Adrenal gland (tissue), 9 donors: ENCODE measurements at regions not wholly inside any gene's neighbourhood (a gene's known extent, or its start where the extent isn't known, plus 50 kb on each side); places are given as distances from the start of the nearest gene placed in this dataset.

ENCODE experiments used
- DNase-seq, 7 donors: peaks; one replicate each; pipeline ENCODE4 v3.0.0-alpha.2; 2019 to 2020
- H3K27ac ChIP-seq, 5 donors: fragments of 200-600 bp; sonication (generic) in 4 of 5; 1 replicate in 3 of 5; 2 replicates in 2 of 5; pipeline versions ENCODE4 v1.5.1 to v1.8.0; 2016 to 2020; ENCODE audit warnings: mild to moderate bottlenecking in 1 of 5
- H3K27me3 ChIP-seq: fragments of 200-600 bp; 2 replicates; pipeline ENCODE4 v1.8.0; 2021
- H3K36me3 ChIP-seq, 2 donors: fragments of 200-600 bp; replicated peaks in 1 of 2; 1 replicate in 1 of 2; 2 replicates in 1 of 2; pipeline versions ENCODE4 v1.5.1 to v1.8.0; 2018 to 2022
- H3K4me1 ChIP-seq, 2 donors: fragments of 200-600 bp; replicated peaks in 1 of 2; 1 replicate in 1 of 2; 2 replicates in 1 of 2; pipeline versions ENCODE4 v1.5.1 to v1.8.0; 2018 to 2021
- H3K4me3 ChIP-seq, 4 donors: fragments of 200-600 bp; sonication (generic) in 3 of 4; one replicate each; pipeline ENCODE4 v1.5.1; 2016 to 2018
- H3K9me3 ChIP-seq, 3 donors: fragments of 200-600 bp; sonication (generic) in 1 of 3; replicated peaks in 1 of 3; 1 replicate in 2 of 3; 2 replicates in 1 of 3; pipeline versions ENCODE4 v1.5.1 to v1.8.0; 2016 to 2021
- CTCF ChIP-seq, 6 experiments: fragments of 450-650 bp in 4 of 6; fragments of 200-600 bp in 2 of 6; sonication (generic) in 1 of 6; IDR thresholded peaks; 1 replicate in 5 of 6; 2 replicates in 1 of 6; pipeline versions ENCODE4 v1.5.1 to v1.8.0; 2016 to 2021; ENCODE audit warnings: antibody characterized with exemption in 6 of 6, mild to moderate bottlenecking in 2 of 6, moderate library complexity in 1 of 6
- POLR2A ChIP-seq, 2 donors: fragments of 450-650 bp; IDR thresholded peaks; one replicate each; pipeline ENCODE4 v1.6.1; 2017; ENCODE audit warnings: antibody characterized with exemption in 2 of 2, mild to moderate bottlenecking in 2 of 2, moderate library complexity in 1 of 2
- WGBS, 4 donors: extraction: QIAGEN DNeasy Blood & Tissue Kit in 2 of 4; methylation state at CpG; one replicate each; pipeline versions ENCODE4 v1.1.5 to v1.1.7; 2013 to 2017; 5-methylcytosine and 5-hydroxymethylcytosine counted together
- intact Hi-C, 2 donors: fragments of 100-400 bp; cut with DNase I; formaldehyde crosslinking; loops; one replicate each; pipeline versions ENCODE4 v1.14.1 to v1.15.0; 2022 to 2023
- donor health status: healthy with polysubstance abuse.
- donor health status: Bipolar disorder and iron deficiency.
- donor health status: DM: yes; HTN: yes; CAD: no.
- donor health status: DM: no; HTN: no; CAD: no.
- donor health status: DM: no; HTN: no; CAD: no.

- TF ChIP-seq CTCF (IDR thresholded peaks at IDR 0.05): no peak
- no peak for TF ChIP-seq POLR2A (IDR thresholded peaks at IDR 0.05)
- no peaks in the 10 kb centered on the region for H3K27me3 ChIP-seq
- no peaks in the 10 kb centered on the region for H3K9me3 ChIP-seq
- intact Hi-C loops: no loop called here
- no peaks in the 10 kb centered on the region for H3K4me1 ChIP-seq
- DNase-seq: no peak
- H3K4me3 ChIP-seq: no peak overlapping the region
- 64 to 81% (median 72%) methylated on average over 3 of the region's 3 CpGs for WGBS, 4 donors
- H3K36me3 ChIP-seq: no peaks in the 10 kb centered on the region
- H3K27ac ChIP-seq: no peak overlapping the region
Measured at GRCh38 chr1:58233729-58234128, 312.8 kb downstream of the OMA1 start.

GRCh38 chr1:58231204-58231603 is 315.3 kb downstream of the OMA1 start:
- Histone ChIP-seq H3K27ac (no peak overlapping the region), H3K27me3 (no peaks in the 10 kb centered on the region), H3K9me3 (no peaks in the 10 kb centered on the region), H3K4me1 (no peaks in the 10 kb centered on the region), H3K4me3 (no peak overlapping the region), H3K36me3 (no peaks in the 10 kb centered on the region)
- 63 to 96% (median 77%) methylated on average over 1 of the region's 1 CpG for WGBS, 4 donors
- no peak for TF ChIP-seq POLR2A (IDR thresholded peaks at IDR 0.05)
- no peak for TF ChIP-seq CTCF (IDR thresholded peaks at IDR 0.05)
- intact Hi-C loops: no loop called here
- no peak for DNase-seq

DNA sequence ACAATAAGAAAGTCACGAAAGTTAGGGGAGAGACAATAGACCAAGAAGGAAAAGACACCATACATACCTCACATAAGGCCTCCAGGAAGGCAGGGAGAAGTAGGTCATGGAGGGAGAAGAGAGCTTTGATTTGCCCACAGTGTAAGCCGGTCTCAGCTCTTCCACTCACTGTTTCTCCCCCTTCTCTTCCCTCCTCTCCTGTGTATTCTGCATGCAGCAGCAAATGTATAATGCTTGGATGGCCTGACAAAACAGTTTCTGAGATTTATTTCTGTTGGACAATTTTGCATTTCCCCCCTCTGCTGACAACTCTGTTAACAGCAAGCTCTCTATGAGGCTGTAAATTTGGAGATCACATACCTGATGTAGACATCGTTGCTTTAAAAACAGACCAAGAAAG is 318.9 kb downstream of the OMA1 start:
- Histone ChIP-seq H3K4me1 (no peaks in the 10 kb centered on the region), H3K4me3 (no peak overlapping the region), H3K27ac (no peak overlapping the region), H3K27me3 (no peaks in the 10 kb centered on the region), H3K36me3 (no peaks in the 10 kb centered on the region), H3K9me3 (no peaks in the 10 kb centered on the region)
- TF ChIP-seq POLR2A (IDR thresholded peaks at IDR 0.05) (no peak), CTCF (IDR thresholded peaks at IDR 0.05) (no peak)
- intact Hi-C loops: no loop called here
- WGBS, 4 donors: 68 to 86% (median 77%) methylated on average over 3 of the region's 3 CpGs
- DNase-seq: no peak

DNA sequence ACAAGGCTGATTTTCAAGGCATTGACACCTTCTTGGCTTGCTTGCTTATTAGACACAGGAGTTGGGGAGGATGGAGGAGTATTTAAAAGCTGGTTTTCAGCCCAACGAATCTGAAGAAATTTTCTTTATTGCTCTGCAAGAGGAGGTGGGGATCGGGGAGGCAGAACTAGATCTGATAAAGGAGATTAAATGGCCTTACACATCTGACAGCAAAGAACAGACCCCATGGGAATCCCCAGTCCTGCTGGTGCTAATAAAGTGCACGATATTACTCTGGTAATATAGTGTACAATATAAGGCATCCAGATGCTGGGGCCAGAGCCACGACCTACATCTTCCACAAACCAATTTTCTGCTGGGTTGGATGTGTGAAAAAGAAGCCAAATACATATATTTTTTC is 323.0 kb downstream of the OMA1 start:
- DNase-seq: no peak
- no peak for TF ChIP-seq CTCF (IDR thresholded peaks at IDR 0.05)
- no peak for TF ChIP-seq POLR2A (IDR thresholded peaks at IDR 0.05)
- H3K27me3 ChIP-seq: no peaks in the 10 kb centered on the region
- no peak overlapping the region for H3K4me3 ChIP-seq
- no peaks in the 10 kb centered on the region for H3K9me3 ChIP-seq
- no peak overlapping the region for H3K27ac ChIP-seq
- H3K4me1 ChIP-seq: no peaks in the 10 kb centered on the region
- WGBS, 4 donors: 68 to 86% (median 78%) methylated on average over 4 of the region's 4 CpGs
- intact Hi-C loops: no loop called here
- H3K36me3 ChIP-seq: no peaks in the 10 kb centered on the region
